Erythroblast (primary cell): ENCODE measurements at regions not wholly inside any gene's neighbourhood (a gene's known extent, or its start where the extent isn't known, plus 50 kb on each side); places are given as distances from the start of the nearest gene placed in this dataset.
"Not testable (repeated sequence)": the region's sequence is repeated elsewhere in the genome, so short reads cannot be mapped to it uniquely, and the experiment has no call there.

Experiments
- GATA1 ChIP-seq: IDR thresholded peaks from 2 replicates; pipeline ENCODE4 v1.6.1; 2011; ENCODE audit warnings: low read depth, mild to moderate bottlenecking, control low read depth, low read length, moderate library complexity
- POLR2A ChIP-seq: IDR thresholded peaks from 2 replicates; pipeline ENCODE4 v1.6.1; 2011; ENCODE audit warnings: mild to moderate bottlenecking, low read length

- TF ChIP-seq POLR2A, GATA1: not testable (repeated sequence)
Measured at GRCh38 chr5:176035816-176036308, 67.7 kb upstream of the THOC3 start.
